CD4-positive, alpha-beta T cell treated with Interleukin-21 for 1 hour (primary cell): ENCODE measurements at regions not wholly inside any gene's neighbourhood (a gene's known extent, or its start where the extent isn't known, plus 50 kb on each side); places are given as distances from the start of the nearest gene placed in this dataset.

Experiments
- DNase-seq: peaks from one replicate; pipeline ENCODE4 v3.0.0-alpha.2; 2020

DNA sequence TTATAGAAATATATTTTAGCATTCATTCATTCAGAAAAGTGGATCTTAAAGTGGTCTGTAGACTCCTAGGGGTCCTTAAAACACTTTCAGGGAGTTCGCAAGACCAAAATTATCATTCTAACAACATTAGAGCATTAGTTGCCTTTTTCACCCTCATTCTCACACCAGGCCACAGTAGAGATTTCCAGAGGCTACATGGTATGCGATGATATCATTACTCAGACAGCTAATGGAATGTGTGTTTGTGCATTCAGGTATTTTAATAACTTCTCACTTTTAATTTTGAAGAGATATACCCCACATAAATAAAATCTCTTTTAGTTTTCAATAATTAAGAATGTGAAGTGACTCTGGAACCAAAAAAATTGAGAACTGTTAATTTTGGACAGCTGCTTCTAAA, 206.9 kb downstream of the NSUN3 start:
- no peak for DNase-seq

DNA sequence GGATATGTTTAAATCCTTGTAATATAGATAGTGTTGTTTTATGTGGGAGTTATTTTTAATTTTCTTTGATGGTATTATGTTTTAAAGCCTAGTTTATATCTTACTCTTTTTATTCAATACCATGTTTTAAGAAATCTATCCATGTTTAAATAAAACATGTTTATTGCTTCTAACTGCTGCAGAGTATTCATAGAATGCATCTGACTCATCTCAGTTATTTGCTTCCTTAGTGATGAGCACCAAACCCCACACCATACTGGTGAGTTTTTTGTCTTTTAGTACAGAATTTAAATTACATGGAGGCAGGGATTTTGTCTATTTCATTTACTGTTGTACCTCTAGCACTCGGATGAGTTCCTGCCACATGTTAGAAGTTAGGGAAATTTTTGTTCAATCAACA, 209.2 kb downstream of the NSUN3 start:
- no peak for DNase-seq

DNA sequence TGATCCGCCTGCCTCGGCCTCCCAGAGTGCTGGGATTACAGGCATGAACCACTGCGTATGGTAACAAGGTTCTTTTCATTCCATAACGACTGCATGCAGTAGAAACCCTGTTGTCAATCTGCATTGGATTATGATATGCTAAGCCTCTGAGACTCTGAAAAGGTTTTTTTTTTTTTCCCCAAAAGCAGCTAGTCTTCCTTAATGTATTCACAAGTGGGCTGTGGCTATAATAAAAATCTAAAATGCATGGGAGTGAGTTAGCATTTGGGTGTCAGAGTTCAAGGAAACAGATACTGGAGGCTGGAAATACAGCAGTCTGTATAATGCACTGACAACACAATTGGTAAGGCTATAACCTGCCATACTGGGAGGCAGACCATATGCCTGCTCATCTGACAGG, 218.1 kb downstream of the NSUN3 start:
- no peak for DNase-seq

DNA sequence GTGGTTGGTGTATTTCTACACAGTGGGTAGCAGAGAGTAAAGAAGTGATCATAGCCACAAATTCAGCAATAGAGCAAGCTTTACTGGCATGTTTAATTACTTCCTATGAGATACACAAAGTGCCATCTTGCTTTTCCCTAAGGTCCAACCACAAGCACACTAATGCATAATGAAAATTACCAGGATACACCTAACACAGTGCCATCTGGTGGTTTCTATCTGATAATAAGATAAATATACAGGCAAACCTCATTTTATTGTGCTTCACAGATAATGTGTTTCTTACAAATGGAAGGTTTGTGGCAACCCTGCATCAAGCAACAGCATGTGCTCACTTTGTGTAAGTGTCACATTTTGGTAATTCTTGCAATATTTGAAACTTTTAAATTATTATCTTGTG, 223.0 kb downstream of the NSUN3 start:
- no peak for DNase-seq

DNA sequence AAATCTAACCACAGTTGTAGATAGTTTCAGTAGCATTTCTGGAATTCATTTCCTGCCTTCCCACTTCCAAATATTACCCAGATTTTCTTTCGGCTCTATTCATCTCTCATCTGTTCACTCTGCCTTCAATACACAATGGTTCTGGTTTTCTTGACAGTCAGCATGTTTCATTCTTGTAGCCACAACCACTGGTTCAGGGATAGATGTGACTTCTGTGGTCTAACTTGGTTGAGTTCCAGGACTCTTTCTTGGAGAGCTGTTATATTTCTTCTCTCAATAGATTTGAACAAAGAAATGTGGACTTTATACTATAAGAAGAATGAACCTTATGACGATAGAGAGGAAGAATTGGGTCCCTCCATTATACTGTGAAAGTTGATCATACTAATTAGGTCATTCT, 228.8 kb downstream of the NSUN3 start:
- no peak for DNase-seq

DNA sequence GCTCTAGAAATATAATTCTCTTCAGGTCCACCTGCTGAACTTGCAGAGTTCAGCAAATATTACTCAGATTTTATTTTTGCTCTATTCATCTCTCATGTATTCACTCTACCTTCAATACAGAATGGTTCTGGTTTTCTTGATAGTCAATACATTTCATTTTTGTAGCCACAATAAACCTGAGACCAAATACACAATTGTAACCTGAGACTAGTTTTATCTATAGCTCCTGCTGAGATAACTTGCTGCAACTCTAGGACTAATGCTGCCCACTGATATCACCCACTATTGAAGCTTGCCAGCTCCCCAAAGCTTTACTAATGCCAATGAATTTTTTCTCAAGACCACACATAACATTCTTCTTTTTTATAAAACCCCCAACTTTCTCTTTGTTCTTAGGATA, 229.3 kb downstream of the NSUN3 start:
- no peak for DNase-seq

DNA sequence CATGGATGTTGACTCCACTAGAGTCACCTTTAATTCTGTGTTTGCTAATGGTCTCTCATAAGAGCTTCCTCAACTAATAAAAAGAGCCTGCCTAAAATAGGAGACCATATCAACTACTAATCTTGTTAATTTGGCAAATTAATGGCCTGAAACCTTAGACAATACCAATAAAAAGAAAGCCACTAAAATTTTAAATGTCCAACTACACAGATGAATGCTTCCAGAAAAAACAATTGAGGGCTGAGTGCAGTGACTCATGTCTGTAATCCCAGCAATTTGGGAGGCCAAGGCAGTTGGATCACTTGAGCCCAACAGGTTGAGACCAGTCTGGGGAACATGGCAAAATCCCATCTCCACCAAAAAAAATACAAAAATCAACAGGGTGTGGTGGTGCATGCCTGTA, 230.9 kb downstream of the NSUN3 start:
- DNase-seq = no peak

DNA sequence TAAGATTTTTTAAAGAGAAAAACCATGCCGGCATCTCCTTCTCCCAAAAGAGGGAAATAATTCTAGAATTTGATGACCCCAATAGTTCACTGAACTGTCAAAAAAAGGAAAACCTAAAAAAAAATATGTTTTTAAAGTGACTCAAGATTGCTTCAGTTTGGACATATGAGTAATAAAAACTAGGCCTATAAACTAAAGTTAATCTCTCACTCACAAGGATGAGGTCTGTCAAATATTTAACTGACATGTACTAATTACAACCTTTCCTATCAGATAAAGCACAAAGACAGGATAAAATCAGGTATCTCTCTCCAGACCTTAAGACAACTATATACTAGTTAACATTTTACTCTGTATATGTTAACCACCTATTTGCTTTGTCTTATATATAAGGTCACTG, 231.9 kb downstream of the NSUN3 start:
- DNase-seq = no peak

DNA sequence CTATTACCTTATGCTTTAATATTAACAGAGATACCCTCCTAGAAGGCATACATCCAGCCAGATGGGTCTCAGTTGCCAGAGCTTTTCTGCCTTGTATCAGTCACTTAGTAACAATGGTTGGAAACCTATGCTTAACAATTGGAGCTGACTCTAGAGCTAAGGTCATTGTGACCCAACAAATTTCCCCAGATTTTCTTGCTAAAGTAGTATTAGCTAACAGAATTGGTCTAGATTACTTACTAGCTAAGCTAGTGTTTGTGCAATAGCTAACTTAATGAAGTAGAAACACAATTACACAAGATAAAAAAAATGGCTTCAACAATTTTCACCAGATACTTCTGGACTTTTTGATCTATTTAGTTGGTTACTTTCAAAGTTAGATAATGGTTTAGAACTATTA, 236.9 kb downstream of the NSUN3 start:
- no peak for DNase-seq

DNA sequence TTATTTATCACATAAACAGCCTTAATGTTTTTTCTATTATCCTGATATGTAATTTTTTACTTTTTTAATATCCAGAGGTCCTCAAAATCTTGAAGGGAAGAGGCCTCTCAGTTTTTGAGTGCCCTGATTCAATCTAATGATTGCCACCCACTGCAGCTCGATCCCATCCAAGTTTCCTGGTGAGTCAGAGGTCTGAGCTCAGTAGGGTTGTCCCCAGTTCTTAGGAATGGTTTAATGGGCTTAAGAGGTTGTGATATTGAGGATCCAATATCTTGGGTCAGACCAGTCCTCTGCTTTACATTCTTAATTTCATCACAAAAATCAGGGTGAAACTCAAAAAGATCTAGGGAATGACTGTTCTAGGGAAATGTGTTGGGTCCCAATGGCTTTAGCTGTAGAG, 238.5 kb downstream of the NSUN3 start:
- DNase-seq = no peak

DNA sequence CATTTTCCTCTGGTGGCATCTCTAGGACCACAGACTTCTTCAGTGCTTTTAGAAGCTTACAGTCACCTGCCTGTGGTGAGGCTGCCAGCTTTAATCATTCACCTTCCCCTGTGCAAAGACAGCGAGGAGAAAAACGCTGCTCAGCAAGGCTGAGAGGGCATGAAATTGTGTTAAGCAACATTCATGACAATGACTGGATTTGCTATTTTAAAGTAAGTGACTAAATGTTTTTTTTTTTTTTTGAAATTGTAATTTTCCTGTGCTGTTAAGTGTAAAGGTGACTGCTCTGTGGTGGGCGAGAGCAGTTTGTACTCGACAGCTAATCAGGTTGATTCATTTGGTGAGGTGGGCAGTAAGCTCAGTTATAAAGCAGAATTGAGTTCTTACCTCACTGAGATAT, 240.4 kb downstream of the NSUN3 start:
- no peak for DNase-seq

DNA sequence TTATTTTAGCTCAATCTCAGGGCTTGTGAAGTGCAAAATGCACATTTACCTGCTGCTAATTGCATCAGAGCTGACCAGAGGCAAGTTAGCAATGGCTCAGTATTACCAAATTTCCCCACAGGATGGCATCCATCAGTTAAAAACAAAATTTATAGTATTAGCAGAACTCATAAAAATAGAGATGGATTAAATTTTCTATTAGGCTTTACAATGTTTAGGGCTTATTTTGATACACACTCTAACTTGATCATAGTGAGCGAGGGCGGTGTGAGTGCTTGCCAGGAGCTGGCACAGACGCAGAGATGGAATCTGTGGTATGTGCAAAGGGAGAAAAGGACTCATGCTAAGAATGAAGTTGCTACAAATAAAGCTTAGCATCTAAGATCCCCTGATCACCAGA, 241.0 kb downstream of the NSUN3 start:
- no peak for DNase-seq

DNA sequence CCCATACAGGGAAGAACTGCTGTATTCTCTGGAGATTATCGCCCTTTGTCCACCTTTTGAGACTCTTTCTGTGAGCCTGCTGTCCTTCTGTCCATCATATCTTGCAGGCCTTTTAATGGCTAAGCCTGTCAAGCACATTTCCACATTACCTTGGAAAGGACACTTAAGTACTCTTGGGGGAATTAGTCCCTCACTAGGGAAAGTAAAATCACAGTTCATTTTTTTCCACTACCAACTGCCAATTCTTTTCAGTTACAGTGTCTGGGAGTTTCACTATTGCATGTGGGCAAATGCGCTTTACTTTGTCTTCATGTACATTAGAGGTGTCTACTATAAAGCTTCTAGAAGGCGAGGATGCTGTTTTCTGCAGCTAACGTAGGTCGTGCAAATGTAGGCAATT, 242.1 kb downstream of the NSUN3 start:
- no peak for DNase-seq

DNA sequence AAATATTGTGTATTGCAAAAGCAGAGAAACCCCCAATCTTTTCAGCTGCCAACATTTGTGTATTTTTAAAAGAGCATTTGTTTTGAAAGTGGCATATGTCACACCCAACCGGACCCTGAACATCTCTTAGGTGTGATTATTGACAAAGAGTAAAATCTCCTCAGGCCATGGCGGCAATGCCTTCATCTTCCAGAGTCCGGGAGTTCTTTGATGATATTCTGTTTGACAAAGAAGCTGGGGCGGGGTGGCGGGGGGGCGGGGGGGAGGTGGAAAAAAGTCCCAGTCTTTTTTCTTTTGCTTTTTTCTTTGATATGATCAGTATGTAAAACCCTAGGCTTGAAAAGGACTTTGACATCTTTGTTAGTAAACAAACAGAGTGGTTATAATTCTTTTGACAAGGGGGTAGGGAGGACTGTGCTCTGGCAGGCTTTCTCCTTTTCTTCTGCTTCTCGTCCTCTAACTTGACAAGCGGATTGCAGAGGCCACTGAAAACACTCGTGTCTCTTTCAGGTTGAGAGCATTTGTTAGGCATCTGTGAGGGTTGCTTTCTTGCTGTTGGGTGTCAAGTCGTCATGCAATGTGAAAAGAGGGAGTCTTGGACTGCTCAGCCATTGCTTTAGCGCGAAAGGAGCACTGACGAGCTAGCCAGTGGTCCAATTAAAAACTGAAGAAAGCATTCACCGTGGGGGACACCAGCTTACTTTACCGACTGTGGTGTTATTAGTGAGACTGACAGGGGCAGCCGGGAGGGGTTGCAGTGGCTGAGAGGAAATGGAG, 243.2 kb downstream of the NSUN3 start:
- no peak for DNase-seq

DNA sequence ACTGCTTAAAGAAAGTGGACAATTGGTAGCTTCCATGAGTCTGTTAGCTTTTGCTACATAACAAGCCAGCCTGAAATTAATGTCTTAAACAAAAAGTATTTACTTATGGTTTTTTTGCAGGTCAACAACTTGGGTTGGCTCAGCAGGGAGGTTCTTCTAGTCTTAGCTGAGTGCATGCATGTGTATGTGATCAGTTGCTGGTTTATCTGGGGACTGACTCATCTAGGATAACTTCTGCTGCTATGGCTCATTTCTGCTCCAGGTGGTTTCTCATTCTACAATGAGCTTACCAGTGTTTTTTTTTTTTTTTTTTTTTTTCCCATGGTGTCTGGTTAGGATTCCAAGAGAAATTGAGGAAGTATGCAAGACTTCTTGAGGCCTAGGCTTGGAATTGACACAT, 244.7 kb downstream of the NSUN3 start:
- DNase-seq = no peak

DNA sequence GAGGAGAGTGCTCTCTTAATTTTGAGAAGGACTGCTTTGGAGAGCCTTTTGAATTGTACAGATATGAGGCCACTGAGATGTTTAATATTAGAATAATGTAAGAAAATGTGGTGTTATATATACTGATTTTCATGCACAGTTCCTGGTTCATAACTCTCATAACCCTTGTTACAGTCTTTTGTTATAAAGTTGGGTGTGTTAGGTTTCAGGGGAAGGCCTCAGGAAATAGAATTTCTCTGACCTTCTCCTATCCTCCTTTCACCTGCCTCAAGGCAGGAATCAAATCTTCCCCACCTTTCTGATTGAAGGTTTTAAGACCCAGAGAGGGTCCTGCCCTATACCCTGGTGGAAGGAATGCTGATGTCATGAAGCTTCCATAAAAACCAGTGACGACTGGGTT, 245.9 kb downstream of the NSUN3 start:
- no peak for DNase-seq

DNA sequence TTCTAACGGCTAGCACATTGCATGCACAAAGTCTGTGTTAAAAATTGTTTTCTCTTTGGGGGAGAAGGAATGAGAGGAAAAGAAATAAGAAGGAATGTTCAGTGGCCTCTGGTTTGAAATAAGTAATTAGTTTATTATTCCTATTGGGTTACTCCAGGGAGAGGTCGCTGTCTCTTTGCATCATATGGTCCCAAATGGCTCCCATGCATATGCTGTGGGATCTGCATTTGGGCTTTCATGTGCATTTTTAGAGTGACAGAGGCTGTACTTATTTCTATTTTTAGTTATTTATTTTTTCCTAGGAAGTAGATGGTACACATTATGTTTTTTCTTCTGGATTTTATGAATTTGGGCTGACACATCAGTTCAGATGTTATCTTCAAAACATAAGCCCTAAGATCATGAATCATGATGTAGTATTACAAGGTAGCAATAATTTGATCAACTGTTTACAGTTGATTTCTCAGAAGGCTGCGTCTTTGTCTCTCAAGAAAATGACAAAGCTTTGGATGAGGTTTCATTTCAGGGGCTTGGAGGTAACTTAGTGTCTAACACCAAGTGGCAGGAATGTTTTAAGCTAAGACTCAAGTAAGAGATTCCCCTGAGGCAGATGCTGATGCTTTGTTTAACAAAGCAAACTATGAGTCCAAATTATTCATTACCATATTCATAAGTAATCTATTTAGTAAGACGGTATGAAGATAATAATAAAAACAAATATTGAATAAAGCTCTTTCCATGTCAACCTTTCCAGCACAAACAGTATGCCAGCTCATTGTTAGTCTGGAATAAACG, 247.7 kb downstream of the NSUN3 start:
- no peak for DNase-seq

DNA sequence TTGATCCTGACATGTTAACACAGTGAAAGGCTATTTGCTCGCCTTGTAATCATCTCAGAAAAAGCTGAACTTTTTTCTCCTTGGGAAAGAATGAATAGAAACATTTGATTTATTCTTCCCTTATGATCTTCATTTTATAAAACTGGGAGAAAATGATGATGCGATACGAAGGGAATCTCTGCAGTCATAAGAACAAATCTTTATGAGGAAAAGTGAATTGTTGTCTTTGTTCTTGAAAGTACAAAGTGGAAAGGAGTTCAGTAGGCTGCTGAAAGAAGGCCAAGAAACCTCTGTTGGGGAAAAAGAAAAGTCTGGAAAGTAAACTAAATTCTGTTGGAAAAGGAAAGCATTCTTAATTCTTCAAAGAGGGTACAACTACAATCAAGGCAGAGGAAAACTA, 248.8 kb downstream of the NSUN3 start:
- no peak for DNase-seq

DNA sequence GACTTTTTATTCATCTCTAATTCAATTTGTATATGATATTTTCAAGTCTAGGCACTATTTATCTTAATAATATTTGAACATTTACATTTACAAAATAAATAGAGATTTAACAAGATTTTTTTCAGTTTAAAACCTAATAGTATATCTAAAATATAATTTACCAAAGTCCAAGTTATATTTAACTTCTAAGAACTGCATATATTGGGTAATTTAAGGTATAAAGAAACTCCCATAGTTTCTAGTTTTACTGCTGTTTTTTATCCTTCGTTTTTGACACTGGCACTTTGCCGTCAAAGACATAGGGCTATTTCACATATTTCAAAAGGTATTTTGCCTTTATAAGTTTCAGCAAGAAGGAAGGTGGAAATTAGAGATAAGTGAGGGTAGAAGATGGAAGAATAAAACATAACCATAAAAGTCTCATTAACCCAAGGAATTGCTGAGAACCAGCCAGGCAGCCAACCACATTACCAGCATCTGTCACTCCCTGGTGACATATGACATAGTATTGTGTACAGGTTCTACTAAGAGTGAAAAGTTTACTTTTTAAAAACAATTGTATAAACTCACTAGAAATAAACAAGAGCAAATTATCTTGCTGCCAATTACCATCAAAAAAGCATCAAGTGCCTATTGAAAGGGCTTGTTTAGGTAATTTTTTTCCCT, 251.5 kb downstream of the NSUN3 start:
- no peak for DNase-seq

DNA sequence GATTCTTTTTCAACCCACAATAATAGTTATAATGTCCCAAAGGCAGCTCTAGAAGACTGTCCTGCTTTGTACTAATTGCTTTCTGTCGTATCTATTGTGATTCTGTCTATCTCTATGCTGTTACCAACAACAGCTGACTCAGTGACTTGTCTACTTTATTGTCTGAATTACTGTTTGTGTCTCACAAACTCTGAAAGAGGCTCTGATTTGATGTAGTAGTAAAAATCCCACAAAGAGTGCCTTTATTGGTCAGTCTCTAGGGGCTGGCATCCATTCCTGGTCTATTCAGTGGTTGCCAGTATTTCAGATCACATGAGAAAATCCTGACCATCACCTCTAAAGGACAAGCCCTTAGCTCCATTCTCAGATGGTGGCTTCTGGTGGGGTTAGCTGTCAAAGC, 254.2 kb downstream of the NSUN3 start:
- DNase-seq = no peak

DNA sequence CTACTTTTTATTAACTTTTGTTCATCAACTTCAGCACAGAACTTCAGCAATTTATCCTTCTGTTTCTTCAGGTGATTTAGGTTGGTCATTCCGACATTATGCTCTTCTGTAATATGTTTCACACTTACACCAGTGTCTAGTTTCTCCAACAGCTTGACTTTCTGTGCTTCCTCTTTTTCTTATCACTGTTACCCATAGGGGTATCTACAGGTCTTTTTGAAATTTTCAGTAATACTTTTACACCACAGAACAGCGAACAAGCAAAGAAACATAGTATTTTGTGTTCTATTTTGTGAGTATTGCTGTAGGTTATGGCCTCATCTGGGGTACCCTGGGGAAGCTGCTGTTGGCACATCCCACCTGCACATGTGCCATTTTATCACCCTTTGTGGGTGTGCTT, 260.7 kb downstream of the NSUN3 start:
- DNase-seq = no peak

DNA sequence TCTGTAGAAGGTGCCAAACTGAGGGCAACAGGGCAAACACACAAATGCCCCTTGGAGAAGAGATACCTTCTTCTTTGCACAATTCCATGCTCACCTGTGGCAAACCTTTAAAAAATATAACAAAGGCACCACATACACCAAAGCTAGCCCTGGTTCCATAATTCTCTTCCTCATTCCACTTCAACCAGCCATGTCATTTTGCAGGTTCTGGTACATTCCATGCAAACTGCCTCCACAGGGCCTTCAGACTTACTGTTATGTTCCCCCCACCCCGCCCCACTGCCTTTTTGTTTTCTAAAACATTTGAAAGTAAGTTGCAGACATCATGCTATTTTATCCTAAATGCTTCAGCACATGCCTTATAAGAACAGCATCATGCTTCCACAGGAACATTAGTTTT, 269.0 kb downstream of the NSUN3 start:
- no peak for DNase-seq

DNA sequence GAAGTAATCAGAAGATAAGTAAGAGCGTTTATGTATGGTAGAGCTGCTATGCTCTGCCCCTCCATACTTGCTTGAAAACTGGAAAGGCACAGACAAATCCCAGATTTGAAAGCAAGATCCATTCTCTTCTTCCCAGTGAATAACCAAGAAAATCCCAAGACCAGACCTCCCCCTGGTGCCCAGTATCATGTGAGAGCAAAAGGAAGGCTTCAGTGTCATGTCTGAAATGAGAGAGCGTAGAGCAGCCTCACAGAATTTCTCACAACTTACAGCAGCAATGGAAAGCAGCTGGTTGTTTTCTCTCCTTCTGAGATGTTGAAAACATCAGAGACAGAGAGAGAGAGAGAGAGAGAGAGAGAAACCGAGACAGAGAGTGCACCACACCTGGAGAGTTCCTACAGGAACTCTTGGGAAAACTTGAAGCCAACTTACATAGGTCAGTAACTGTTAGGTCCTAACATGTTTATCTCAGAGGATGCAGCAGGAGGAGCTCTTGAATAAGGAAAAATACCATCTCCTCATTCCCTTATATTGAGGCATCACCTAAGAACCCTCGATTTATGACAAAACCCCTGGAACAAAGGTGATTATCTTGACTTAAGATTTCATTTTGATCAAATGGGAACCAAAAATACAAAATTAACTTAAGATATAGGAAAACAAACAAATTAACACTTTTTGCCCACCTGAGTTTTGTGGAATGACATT, 273.3 kb downstream of the NSUN3 start:
- no peak for DNase-seq

DNA sequence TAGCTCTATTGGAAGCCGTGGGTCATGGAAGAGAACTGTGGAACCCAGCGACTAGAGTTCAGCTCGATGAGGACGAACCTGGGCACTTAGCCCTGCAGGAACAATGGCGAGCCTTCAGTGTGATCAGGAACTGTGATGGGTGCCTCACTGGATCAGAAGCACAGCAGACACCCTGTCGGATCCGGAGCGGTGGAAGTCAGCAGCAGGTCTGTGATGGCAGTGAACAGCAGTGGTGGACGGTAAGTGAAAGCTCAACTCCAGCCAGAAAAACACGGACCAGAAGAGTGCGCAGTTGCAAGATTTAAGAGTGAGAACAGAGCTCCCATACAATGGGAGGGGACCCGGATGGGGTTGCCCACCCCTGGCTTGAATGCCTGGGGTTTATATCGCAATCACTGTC, 282.2 kb downstream of the NSUN3 start:
- no peak for DNase-seq
